Loucy (cell line): ENCODE measurements at regions not wholly inside any gene's neighbourhood (a gene's known extent, or its start where the extent isn't known, plus 50 kb on each side); places are given as distances from the start of the nearest gene placed in this dataset.

ENCODE experiments used
- H2AFZ ChIP-seq: fragments of 200-600 bp; sonication (generic); 2 replicates; pipeline ENCODE4 v1.6.0; 2016; ENCODE audit warnings: antibody characterized with exemption, mild to moderate bottlenecking, low read length, moderate library complexity
- H3F3A ChIP-seq: fragments of 200-600 bp; 2 replicates; pipeline ENCODE4 v1.6.0; 2016; ENCODE audit warnings: antibody characterized with exemption, low read depth, mild to moderate bottlenecking
- H3K27me3 ChIP-seq: fragments of 200-600 bp; sonication (generic); 2 replicates; pipeline ENCODE4 v1.6.1; 2014; ENCODE audit warnings: low read length, mild to moderate bottlenecking; ENCODE audit not compliant: insufficient read depth, poor library complexity, severe bottlenecking
- H3K36me3 ChIP-seq: fragments of 200-600 bp; sonication (generic); 2 replicates; pipeline ENCODE4 v1.6.1; 2016; ENCODE audit warnings: low read length; ENCODE audit not compliant: insufficient read depth
- H3K4me1 ChIP-seq: fragments of 200-600 bp; sonication (generic); 2 replicates; pipeline ENCODE4 v1.5.1; 2014; ENCODE audit warnings: low read length, mild to moderate bottlenecking; ENCODE audit not compliant: insufficient read depth, poor library complexity, severe bottlenecking
- H3K4me2 ChIP-seq: fragments of 200-600 bp; sonication (generic); 2 replicates; pipeline ENCODE4 v1.6.0; 2014; ENCODE audit warnings: antibody characterized with exemption, low read length, low read depth, mild to moderate bottlenecking; ENCODE audit not compliant: poor library complexity, severe bottlenecking
- H3K4me3 ChIP-seq: fragments of 200-600 bp; sonication (generic); 2 replicates; pipeline ENCODE4 v1.5.1; 2014; ENCODE audit warnings: low read length, mild to moderate bottlenecking, mixed read lengths; ENCODE audit not compliant: poor library complexity, severe bottlenecking
- H3K79me2 ChIP-seq: fragments of 200-600 bp; sonication (generic); 2 replicates; pipeline ENCODE4 v1.6.1; 2014; ENCODE audit warnings: low read length; ENCODE audit not compliant: insufficient read depth
- H3K9ac ChIP-seq: fragments of 200-600 bp; sonication (generic); 2 replicates; pipeline ENCODE4 v1.6.0; 2014; ENCODE audit warnings: mild to moderate bottlenecking, low read depth, low read length, moderate library complexity; ENCODE audit not compliant: poor library complexity, severe bottlenecking
- H3K9me2 ChIP-seq: fragments of 200-600 bp; sonication (generic); replicated peaks from 2 replicates; pipeline ENCODE4 v1.6.1; 2016; ENCODE audit warnings: low read depth, low read length, mixed read lengths
- H3K9me3 ChIP-seq: fragments of 200-600 bp; sonication (generic); 2 replicates; pipeline ENCODE4 v1.6.1; 2014; ENCODE audit warnings: mild to moderate bottlenecking, antibody characterized with exemption, low read length, low read depth; ENCODE audit not compliant: insufficient read depth
- H4K20me1 ChIP-seq: fragments of 200-600 bp; sonication (generic); 2 replicates; pipeline ENCODE4 v1.6.0; 2014; ENCODE audit warnings: antibody characterized with exemption, low read length, mild to moderate bottlenecking; ENCODE audit not compliant: insufficient read depth, poor library complexity, severe bottlenecking
- EZH2phosphoT487 ChIP-seq: fragments of 200-600 bp; IDR thresholded peaks from 2 replicates; pipeline ENCODE4 v1.6.1; 2018; ENCODE audit warnings: antibody characterized with exemption, mild to moderate bottlenecking, moderate library complexity, borderline replicate concordance
- TF ChIP-seq, protein P1 (sequence below): fragments of 200-600 bp; sonication (generic); conservative IDR thresholded peaks from 2 replicates; pipeline ENCODE4 v1.5.1; 2014; ENCODE audit warnings: mild to moderate bottlenecking, antibody characterized with exemption, low read length

GRCh38 chr5:53339962-53340540, 140.4 kb upstream of the FST start:
- no peak for TF ChIP-seq EZH2phosphoT487
- TF ChIP-seq, protein P1, sequence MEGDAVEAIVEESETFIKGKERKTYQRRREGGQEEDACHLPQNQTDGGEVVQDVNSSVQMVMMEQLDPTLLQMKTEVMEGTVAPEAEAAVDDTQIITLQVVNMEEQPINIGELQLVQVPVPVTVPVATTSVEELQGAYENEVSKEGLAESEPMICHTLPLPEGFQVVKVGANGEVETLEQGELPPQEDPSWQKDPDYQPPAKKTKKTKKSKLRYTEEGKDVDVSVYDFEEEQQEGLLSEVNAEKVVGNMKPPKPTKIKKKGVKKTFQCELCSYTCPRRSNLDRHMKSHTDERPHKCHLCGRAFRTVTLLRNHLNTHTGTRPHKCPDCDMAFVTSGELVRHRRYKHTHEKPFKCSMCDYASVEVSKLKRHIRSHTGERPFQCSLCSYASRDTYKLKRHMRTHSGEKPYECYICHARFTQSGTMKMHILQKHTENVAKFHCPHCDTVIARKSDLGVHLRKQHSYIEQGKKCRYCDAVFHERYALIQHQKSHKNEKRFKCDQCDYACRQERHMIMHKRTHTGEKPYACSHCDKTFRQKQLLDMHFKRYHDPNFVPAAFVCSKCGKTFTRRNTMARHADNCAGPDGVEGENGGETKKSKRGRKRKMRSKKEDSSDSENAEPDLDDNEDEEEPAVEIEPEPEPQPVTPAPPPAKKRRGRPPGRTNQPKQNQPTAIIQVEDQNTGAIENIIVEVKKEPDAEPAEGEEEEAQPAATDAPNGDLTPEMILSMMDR: no peak
- no peak overlapping the region for H2AFZ ChIP-seq
- no peaks in the 10 kb centered on the region for H3K36me3 ChIP-seq
- no peaks in the 10 kb centered on the region for H3K9me3 ChIP-seq
- no peaks in the 10 kb centered on the region for H4K20me1 ChIP-seq
- no peaks in the 10 kb centered on the region for H3K9me2 ChIP-seq
- H3K4me2 ChIP-seq: no peak overlapping the region
- no peak overlapping the region for H3K4me3 ChIP-seq
- no peaks in the 10 kb centered on the region for H3F3A ChIP-seq
- no peaks in the 10 kb centered on the region for H3K79me2 ChIP-seq
- H3K27me3 ChIP-seq: no peaks in the 10 kb centered on the region
- no peak overlapping the region for H3K9ac ChIP-seq
- H3K4me1 ChIP-seq: no peaks in the 10 kb centered on the region

DNA sequence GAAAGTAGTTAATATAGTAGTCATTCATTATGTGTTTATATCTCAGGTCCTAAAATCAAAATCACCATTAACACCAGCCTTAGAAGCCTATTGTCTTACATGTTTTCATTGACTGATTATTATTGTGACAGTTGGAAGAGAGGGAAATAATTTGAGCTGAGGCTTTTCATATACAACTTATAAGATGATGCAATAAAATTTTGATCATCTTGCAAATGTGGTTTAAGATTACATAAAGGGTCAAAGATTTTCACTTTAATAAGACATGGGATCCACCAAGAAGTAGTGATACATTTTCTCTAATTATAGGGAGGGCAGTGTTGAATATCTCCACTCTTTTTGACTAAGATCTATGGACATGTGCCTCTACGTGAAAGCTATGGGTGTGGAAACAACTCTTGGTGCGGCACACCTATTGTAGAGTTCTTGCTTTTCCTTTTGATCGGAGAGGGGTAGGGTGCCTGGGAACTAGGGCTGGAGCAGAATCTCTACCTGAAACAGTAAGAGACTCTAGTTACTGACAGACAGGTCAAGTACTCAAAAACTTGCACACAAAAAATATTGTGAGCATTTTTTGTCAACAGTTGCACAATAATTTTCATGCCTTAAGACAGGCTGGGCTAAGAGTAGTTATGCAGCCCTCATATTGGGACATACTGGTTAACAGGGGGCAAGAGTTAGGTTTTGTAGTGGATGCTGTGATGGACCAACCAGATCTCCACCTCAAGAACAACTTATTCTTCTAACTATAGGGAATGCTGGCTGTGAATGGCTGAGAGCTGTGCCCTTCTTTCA, 139.3 kb upstream of the FST start:
- Histone ChIP-seq H3K4me1 (no peaks in the 10 kb centered on the region), H3F3A (no peaks in the 10 kb centered on the region), H3K9me3 (no peaks in the 10 kb centered on the region), H3K9me2 (no peaks in the 10 kb centered on the region), H3K27me3 (no peaks in the 10 kb centered on the region), H3K79me2 (no peaks in the 10 kb centered on the region), H3K36me3 (no peaks in the 10 kb centered on the region), H3K4me3 (no peak overlapping the region), H2AFZ (no peak overlapping the region), H3K4me2 (no peak overlapping the region), H3K9ac (no peak overlapping the region), H4K20me1 (no peaks in the 10 kb centered on the region)
- no peak for TF ChIP-seq EZH2phosphoT487
- TF ChIP-seq, protein P1: no peak

DNA sequence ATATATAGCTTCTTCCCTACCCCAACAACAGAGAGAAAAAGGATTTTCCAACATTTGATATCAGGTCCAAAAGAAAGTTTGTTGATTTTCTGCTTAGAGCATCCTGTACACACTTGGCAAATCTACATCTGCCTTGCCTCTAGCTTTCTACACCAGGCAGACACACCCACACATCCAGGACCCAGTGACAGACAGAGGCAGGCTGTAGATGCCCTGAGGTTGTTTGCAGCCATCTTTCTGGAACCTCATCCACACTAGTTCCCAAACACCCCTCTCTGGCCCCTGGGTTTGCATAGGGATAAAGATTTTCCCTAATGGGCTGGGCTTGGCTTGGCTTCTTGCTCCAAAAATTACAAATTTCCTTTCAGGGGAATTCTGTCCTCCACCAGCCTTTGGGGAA, 138.2 kb upstream of the FST start:
- Histone ChIP-seq H3K27me3 (no peaks in the 10 kb centered on the region), H4K20me1 (no peaks in the 10 kb centered on the region), H3K4me1 (no peaks in the 10 kb centered on the region), H3K9me2 (no peaks in the 10 kb centered on the region), H3K79me2 (no peaks in the 10 kb centered on the region), H3K9ac (no peak overlapping the region), H3K4me2 (no peak overlapping the region), H3K9me3 (no peaks in the 10 kb centered on the region), H3K36me3 (no peaks in the 10 kb centered on the region), H3K4me3 (no peak overlapping the region), H2AFZ (no peak overlapping the region), H3F3A (no peaks in the 10 kb centered on the region)
- TF ChIP-seq, protein P1: no peak
- no peak for TF ChIP-seq EZH2phosphoT487
